NCI-H2107 treated with DMSO at 0.1 percent for 48 hours (cell line): ENCODE measurements at regions not wholly inside any gene's neighbourhood (a gene's known extent, or its start where the extent isn't known, plus 50 kb on each side); places are given as distances from the start of the nearest gene placed in this dataset.

Experiments
- DNase-seq: peaks from one replicate; lab custom pipeline; 2025; ENCODE audit not compliant: unreplicated experiment; lab: John Stamatoyannopoulos, UW

GRCh38 chr12:115240251-115240650, 556.3 kb upstream of the TBX3 start:
- DNase-seq: no peak

- no peak for DNase-seq
Measured at GRCh38 chr12:115235880-115236279, 551.9 kb upstream of the TBX3 start.

- DNase-seq: no peak
Measured at GRCh38 chr12:115233891-115234543, 550.0 kb upstream of the TBX3 start.

GRCh38 chr12:115232455-115233156, 548.6 kb upstream of the TBX3 start:
- no peak for DNase-seq

GRCh38 chr12:115230606-115231005, 546.6 kb upstream of the TBX3 start:
- no peak for DNase-seq

- DNase-seq: no peak
Measured at GRCh38 chr12:115229517-115229916, 545.5 kb upstream of the TBX3 start.

GRCh38 chr12:115228434-115228833, 544.5 kb upstream of the TBX3 start:
- no peak for DNase-seq

- no peak for DNase-seq
Measured at GRCh38 chr12:115227137-115227615, 543.2 kb upstream of the TBX3 start.

- no peak for DNase-seq
Measured at GRCh38 chr12:115225845-115226244, 541.9 kb upstream of the TBX3 start.

- no peak for DNase-seq
Measured at GRCh38 chr12:115223991-115224390, 540.0 kb upstream of the TBX3 start.

GRCh38 chr12:115223322-115223721, 539.3 kb upstream of the TBX3 start:
- no peak for DNase-seq

- DNase-seq: no peak
Measured at GRCh38 chr12:115222220-115222619, 538.2 kb upstream of the TBX3 start.

GRCh38 chr12:115216301-115216700, 532.3 kb upstream of the TBX3 start:
- DNase-seq: no peak

- DNase-seq: no peak
Measured at GRCh38 chr12:115215544-115215943, 531.6 kb upstream of the TBX3 start.

GRCh38 chr12:115213538-115214016, 529.6 kb upstream of the TBX3 start:
- no peak for DNase-seq

- DNase-seq: no peak
Measured at GRCh38 chr12:115213118-115213517, 529.1 kb upstream of the TBX3 start.

GRCh38 chr12:115212356-115212755, 528.4 kb upstream of the TBX3 start:
- no peak for DNase-seq

GRCh38 chr12:115210533-115211252, 526.7 kb upstream of the TBX3 start:
- DNase-seq: no peak

GRCh38 chr12:115209230-115209629, 525.3 kb upstream of the TBX3 start:
- no peak for DNase-seq

- DNase-seq: no peak
Measured at GRCh38 chr12:115208098-115208497, 524.1 kb upstream of the TBX3 start.

GRCh38 chr12:115207216-115207915, 523.4 kb upstream of the TBX3 start:
- DNase-seq: no peak
